ENCODE measurements at regions not wholly inside any gene's neighbourhood (a gene's known extent, or its start where the extent isn't known, plus 50 kb on each side); places are given as distances from the start of the nearest gene placed in this dataset.

DNA sequence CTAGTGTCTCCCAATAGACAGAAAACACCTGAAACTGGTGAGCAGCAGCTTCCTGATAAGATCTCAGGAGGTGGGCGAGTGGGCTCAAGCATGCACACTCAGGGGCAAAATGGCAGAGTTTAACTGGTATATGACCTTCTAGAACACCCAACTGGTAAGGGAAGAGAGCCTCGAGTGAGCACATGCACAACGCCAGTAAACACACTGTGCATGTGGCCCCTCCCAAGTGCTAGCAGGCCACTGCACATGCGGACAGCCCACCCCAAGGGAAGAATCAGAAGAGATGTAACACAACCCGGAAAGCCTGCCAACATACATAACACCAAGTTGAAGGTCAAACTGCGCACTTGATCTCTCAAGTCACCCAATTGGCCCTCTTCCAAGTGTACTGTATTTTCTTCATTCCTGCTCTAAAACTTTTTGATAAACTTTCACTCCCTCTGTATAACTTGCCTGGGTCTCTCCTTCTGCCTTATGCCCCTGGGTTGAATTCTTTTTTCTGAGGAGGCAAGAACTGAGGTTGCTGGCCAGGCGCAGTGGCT lies 138.2 kb downstream of the GLUL start:
- no peak for TF ChIP-seq POLR2A (IDR thresholded peaks at IDR 0.05)
- TF ChIP-seq, protein P1, sequence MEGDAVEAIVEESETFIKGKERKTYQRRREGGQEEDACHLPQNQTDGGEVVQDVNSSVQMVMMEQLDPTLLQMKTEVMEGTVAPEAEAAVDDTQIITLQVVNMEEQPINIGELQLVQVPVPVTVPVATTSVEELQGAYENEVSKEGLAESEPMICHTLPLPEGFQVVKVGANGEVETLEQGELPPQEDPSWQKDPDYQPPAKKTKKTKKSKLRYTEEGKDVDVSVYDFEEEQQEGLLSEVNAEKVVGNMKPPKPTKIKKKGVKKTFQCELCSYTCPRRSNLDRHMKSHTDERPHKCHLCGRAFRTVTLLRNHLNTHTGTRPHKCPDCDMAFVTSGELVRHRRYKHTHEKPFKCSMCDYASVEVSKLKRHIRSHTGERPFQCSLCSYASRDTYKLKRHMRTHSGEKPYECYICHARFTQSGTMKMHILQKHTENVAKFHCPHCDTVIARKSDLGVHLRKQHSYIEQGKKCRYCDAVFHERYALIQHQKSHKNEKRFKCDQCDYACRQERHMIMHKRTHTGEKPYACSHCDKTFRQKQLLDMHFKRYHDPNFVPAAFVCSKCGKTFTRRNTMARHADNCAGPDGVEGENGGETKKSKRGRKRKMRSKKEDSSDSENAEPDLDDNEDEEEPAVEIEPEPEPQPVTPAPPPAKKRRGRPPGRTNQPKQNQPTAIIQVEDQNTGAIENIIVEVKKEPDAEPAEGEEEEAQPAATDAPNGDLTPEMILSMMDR (IDR thresholded peaks at IDR 0.05), result no peak

All from heart left ventricle (tissue), 13 donors.